Erythroblast (primary cell): ENCODE measurements at regions not wholly inside any gene's neighbourhood (a gene's known extent, or its start where the extent isn't known, plus 50 kb on each side); places are given as distances from the start of the nearest gene placed in this dataset.

Experiments
- GATA1 ChIP-seq: IDR thresholded peaks from 2 replicates; pipeline ENCODE4 v1.6.1; 2011; ENCODE audit warnings: low read depth, mild to moderate bottlenecking, control low read depth, low read length, moderate library complexity
- POLR2A ChIP-seq: IDR thresholded peaks from 2 replicates; pipeline ENCODE4 v1.6.1; 2011; ENCODE audit warnings: mild to moderate bottlenecking, low read length

DNA sequence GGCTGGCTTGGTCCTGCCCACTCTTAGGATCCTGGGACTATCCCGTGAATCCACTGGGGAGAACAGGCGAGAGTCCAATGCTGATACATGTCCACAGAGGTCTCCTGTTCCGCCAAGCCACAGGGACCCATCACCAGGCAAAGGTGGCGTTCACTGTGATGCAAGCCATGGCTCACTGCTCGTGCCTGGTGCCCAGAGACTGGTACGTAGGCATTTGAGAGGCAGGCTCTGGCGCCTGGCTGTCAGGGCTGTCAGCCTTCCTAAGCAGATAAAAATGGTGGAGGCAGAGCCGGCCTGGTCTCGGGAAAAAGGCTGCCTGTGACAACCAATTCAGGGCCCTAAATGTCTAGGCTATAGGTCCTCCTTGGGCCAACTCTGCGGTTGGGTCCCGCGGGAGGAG lies 2329.0 kb downstream of the TP53TG3F start:
- TF ChIP-seq POLR2A (no peak), GATA1 (no peak)
